Fibroblast of the aortic adventitia (primary cell): ENCODE measurements at regions not wholly inside any gene's neighbourhood (a gene's known extent, or its start where the extent isn't known, plus 50 kb on each side); places are given as distances from the start of the nearest gene placed in this dataset.

Source experiments
- DNase-seq: peaks from one replicate; pipeline ENCODE4 v3.0.0-alpha.2; 2010; ENCODE audit warnings: low read depth
- H3K4me3 ChIP-seq: 2 replicates; pipeline ENCODE4 v1.5.1; 2011; ENCODE audit warnings: low read depth, mild to moderate bottlenecking, control low read depth, low read length, moderate library complexity
- TF ChIP-seq, protein P1 (sequence below): IDR thresholded peaks from 2 replicates; pipeline ENCODE4 v1.5.1; 2011; ENCODE audit warnings: mild to moderate bottlenecking, low read length, control low read depth, inconsistent platforms; ENCODE audit not compliant: insufficient read depth

DNA sequence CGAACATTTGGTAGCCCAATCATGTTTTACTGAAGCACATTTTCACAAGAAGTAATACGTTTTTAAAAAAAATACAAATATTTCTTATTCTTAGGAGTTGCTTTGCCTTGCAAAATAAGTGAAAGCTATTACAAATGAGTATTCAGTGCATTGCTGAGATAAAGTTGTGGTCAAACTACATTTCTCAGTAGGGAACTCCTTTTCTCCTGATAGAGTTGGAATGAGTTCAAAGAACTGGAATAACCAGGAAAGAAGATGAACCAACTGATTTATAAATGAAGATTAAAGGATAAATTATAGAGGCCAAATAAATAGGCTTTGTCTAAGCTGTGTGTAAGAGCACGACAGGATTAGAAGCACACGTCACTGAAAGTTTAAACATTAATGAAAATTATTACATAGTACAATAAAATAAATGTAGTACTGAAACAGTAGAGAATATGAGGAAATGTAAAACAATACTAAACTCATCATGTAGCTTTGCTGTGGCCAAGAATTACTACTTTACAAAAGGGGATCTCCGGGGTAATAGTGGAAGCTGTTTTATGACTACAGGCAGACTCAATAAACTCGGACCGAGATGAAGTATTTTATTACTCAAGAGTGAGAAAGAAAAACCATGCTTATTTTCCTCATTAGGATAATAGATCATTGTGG lies 73.6 kb downstream of the KCNJ2 start:
- TF ChIP-seq, protein P1, sequence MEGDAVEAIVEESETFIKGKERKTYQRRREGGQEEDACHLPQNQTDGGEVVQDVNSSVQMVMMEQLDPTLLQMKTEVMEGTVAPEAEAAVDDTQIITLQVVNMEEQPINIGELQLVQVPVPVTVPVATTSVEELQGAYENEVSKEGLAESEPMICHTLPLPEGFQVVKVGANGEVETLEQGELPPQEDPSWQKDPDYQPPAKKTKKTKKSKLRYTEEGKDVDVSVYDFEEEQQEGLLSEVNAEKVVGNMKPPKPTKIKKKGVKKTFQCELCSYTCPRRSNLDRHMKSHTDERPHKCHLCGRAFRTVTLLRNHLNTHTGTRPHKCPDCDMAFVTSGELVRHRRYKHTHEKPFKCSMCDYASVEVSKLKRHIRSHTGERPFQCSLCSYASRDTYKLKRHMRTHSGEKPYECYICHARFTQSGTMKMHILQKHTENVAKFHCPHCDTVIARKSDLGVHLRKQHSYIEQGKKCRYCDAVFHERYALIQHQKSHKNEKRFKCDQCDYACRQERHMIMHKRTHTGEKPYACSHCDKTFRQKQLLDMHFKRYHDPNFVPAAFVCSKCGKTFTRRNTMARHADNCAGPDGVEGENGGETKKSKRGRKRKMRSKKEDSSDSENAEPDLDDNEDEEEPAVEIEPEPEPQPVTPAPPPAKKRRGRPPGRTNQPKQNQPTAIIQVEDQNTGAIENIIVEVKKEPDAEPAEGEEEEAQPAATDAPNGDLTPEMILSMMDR, result no peak
- DNase-seq, result peak; percentile 0
- no peak overlapping the region for H3K4me3 ChIP-seq

DNA sequence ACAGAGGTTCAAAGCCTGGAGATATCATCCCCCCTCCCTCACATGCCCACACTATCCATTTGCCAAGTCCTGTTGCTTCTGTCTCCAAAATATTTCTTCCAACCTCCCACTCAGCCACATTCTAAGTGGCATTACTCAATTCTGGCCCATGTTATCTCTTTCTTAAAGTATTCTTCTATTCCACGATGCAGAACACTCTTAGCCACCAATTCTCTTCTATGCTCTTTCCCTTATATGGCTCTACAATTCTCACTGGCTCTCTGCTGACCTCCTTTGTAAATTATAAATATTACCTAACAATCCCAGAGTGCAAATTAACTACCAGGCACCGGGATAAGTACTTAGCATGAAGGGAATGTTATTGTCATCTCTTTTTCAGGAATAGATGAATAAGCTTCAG lies 82.4 kb downstream of the KCNJ2 start:
- DNase-seq, result no peak

DNA sequence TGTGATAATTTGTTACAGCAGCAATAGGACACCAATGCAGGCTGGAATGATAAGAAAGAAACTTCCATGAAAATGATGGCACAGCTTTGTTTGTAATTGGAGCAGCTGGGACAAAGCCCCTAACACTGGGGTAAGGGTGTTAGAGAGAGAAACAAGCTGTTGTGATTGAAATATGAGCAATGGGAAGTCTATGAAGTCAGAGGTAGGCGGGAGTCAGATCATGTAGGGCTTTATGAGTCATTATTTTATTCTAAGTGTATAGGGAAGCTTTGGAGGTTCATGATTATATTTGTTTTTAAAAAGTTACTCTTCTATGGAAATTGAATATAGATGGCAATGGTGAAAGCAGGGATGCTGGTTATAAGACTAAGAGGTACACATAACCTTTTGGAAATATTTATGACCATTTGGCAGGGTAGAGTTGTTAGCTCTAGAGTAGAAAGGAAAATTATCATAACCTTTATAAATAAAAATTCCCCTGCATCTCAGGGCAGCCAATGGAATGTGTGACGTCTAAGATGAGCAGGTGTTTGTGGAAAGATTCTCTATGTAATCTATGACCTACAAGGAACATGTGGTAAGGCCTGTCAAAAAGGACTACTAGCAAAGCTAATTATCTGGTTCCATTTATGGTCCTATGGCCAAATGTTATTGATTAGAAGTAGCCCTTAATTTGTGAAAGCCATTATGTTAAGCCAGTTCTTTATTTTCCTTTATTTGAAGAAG lies 85.6 kb downstream of the KCNJ2 start:
- no peak for DNase-seq
- TF ChIP-seq, protein P1, result no peak
- no peak overlapping the region for H3K4me3 ChIP-seq

More for the DNA sequence above, 82.4 kb downstream of the KCNJ2 start:
- TF ChIP-seq, protein P1, result no peak
- H3K4me3 ChIP-seq, result no peak overlapping the region

DNA sequence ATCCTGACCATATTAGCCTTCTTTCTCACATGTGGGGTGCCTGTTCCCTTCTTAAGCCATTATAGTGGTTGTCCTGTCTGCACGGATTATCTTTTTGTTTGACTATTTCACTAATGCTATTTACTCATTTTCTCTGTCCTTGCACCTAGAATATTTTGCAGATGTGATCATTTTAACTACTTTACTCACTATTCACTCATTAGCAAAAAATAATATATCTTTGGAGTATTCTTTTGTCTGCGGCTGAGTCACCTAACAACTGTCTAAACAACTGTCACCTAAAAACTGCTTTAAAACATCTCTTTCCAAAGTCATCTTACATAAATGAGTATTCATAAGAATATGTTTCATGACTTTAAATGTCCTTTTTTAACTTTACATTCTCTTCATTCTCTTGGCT lies 87.4 kb downstream of the KCNJ2 start:
- TF ChIP-seq, protein P1, result no peak
- H3K4me3 ChIP-seq, result no peak overlapping the region
- DNase-seq, result no peak

DNA sequence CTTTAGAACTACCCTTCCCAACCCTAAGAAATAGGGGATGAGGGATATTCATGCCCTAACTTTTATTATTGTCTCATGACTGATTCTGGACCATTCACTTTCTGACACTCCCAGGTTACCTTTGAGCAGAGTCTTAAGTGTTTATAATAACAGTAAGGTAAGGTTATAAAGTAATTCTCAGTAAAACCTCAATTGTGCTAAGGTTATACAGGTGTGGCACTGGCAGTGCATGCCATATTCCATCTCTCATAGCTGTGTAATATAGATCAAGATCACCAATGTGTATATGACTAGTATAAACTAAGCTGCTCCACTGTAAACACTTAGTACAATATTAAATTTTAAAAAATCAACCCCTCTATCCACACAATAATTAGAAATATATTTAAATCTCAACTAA lies 89.1 kb downstream of the KCNJ2 start:
- DNase-seq, result no peak
- TF ChIP-seq, protein P1, result no peak
- no peak overlapping the region for H3K4me3 ChIP-seq

DNA sequence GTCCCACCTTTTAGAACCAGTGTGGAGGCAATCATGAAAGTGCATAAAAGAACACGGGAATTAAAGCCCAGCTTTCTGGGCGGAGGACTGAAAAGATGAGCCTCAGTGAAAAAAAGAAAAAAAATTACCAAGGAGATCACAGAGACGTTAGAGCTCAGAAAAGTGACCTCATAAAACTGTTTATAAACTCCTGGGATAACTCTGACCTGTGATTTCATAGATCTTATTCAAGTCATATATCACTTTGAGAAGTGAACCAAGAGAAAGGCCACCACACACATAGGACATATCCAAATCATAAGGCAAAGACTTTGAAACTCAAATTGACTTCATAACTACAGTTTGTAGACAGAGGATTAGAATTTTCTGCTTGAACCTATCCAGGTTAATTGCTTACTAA lies 90.1 kb downstream of the KCNJ2 start:
- no peak for DNase-seq
- H3K4me3 ChIP-seq, result no peak overlapping the region
- TF ChIP-seq, protein P1, result no peak

DNA sequence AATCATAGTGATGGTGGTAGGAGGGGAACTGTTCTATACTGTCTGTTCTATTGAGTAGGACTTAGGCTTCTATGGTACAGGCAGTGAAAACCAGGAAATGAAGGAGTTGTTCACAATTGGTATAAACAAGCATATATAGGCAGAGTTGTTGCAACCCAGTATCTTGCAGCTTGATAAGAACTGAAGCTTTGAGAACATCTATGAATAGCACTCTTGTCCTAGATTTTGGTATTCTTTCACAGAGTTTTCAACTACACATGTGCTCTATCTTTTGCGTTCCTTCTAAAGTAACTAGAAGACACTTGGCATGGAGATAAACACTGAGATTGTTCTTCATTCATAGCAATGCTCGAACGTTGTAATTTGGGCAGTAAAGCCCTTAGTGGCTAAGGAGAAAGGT lies 91.8 kb downstream of the KCNJ2 start:
- no peak for DNase-seq
- TF ChIP-seq, protein P1, result no peak

More for the DNA sequence above, 91.8 kb downstream of the KCNJ2 start:
- H3K4me3 ChIP-seq, result no peak overlapping the region
